HG03571 (cell line): ENCODE measurements at regions not wholly inside any gene's neighbourhood (a gene's known extent, or its start where the extent isn't known, plus 50 kb on each side); places are given as distances from the start of the nearest gene placed in this dataset.
"Not testable (repeated sequence)": the region's sequence is repeated elsewhere in the genome, so short reads cannot be mapped to it uniquely, and the experiment has no call there.

Source experiments
- ATAC-seq: cut with Tn5 transposase; IDR thresholded peaks from one replicate; pipeline ENCODE4 v1.9.1; 2021; ENCODE audit not compliant: unreplicated experiment

DNA sequence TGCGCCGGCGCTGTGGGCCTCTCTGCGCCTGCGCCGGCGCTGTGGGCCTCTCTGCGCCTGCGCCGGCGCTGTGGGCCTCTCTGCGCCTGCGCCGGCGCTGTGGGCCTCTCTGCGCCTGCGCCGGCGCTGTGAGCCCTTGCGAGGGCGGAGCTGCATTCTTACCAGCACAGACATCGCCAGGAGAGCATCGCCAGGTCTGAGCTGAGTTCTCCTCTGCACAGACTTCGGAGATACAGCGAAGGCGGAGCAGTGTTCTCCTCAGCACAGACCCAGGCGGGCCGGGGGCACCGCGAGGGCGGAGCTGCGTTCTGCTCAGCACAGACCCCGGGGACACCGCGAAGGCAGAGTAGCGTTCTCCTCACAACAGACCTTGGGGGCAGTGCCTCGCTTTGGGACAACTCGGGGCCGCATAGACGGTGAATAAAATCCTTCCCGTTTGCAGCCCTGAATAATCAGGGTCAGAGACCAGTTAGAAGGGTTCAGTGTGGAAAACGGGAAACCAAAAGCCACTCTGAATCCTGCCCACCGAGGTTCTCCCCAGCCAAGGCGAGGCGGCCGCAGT, 1268.1 kb downstream of the FOXD4L5 start:
- peak; percentile 74 for ATAC-seq

DNA sequence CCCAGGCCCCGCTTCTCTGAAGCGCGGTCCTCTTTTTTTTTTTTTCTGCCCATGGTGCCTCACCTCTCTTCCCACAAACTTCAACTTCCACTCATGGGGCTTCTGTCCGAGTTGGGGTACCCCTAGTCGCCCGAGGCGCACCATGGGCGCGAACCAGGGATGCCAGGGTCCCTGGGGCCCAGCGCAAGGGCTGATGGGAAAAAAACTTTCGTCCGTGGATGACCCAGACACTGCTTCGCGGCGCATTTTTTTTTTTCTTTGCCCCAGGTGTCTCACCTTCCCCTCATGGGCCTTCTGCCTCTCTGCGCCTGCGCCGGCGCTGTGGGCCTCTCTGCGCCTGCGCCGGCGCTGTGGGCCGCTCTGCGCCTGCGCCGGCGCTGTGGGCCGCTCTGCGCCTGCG, 1268.8 kb downstream of the FOXD4L5 start:
- ATAC-seq = not testable (repeated sequence)

GRCh38 chr9:64015136-64015535, 1269.9 kb downstream of the FOXD4L5 start:
- ATAC-seq = no peak

GRCh38 chr9:64014386-64015091, 1270.5 kb downstream of the FOXD4L5 start:
- ATAC-seq = not testable (repeated sequence)

- ATAC-seq = not testable (repeated sequence)
These were observed 1271.9 kb downstream of the FOXD4L5 start for GRCh38 chr9:64013122-64013521.

- not testable (repeated sequence) for ATAC-seq
These were observed 1273.0 kb downstream of the FOXD4L5 start for GRCh38 chr9:64012014-64012413.

DNA sequence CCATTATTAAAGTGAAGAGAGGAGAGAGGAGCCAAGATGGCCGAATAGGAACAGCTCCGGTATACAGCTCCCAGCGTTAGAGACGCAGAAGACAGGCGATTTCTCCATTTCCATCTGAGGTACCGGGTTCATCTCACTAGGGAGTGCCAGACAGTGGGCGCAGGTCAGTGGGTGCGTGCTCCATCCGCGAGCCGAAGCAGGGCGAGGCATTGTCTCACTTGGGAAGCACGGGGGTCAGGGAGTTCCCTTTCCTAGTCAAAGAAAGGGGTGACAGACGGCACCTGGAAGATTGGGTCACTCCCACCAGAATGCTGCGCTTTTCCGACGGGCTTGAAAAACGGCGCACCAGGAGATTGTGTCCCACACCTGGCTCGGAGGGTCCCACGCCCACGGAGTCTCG, 1305.3 kb downstream of the FOXD4L5 start:
- ATAC-seq = not testable (repeated sequence)
